Ishikawa (cell line): ENCODE measurements at regions not wholly inside any gene's neighbourhood (a gene's known extent, or its start where the extent isn't known, plus 50 kb on each side); places are given as distances from the start of the nearest gene placed in this dataset.

Experiments used
- CEBPB ChIP-seq: IDR thresholded peaks from 2 replicates; pipeline ENCODE4 v1.6.1; 2012
- CREB1 ChIP-seq: IDR thresholded peaks from 2 replicates; pipeline ENCODE4 v1.6.1; 2012; ENCODE audit warnings: low read depth
- EGR1 ChIP-seq: IDR thresholded peaks from 2 replicates; pipeline ENCODE4 v1.6.1; 2012
- EP300 ChIP-seq: IDR thresholded peaks from 2 replicates; pipeline ENCODE4 v1.6.1; 2012; ENCODE audit warnings: borderline replicate concordance
- FOXM1 ChIP-seq: IDR thresholded peaks from 2 replicates; pipeline ENCODE4 v1.6.1; 2012; ENCODE audit warnings: low read depth, borderline replicate concordance
- NFIC ChIP-seq: IDR thresholded peaks from 2 replicates; pipeline ENCODE4 v1.6.1; 2012
- RAD21 ChIP-seq: IDR thresholded peaks from 2 replicates; pipeline ENCODE4 v1.6.1; 2012; ENCODE audit warnings: low read depth
- TAF1 ChIP-seq: IDR thresholded peaks from 2 replicates; pipeline ENCODE4 v1.6.1; 2012; ENCODE audit warnings: low read depth, mild to moderate bottlenecking
- TCF12 ChIP-seq: IDR thresholded peaks from 2 replicates; pipeline ENCODE4 v1.6.1; 2012; ENCODE audit warnings: low read depth
- TEAD4 ChIP-seq: IDR thresholded peaks from 2 replicates; pipeline ENCODE4 v1.6.1; 2012
- YY1 ChIP-seq: IDR thresholded peaks from 2 replicates; pipeline ENCODE4 v1.6.1; 2012; ENCODE audit warnings: low read depth
- ZBTB7A ChIP-seq: IDR thresholded peaks from 2 replicates; pipeline ENCODE4 v1.6.1; 2012; ENCODE audit warnings: low read depth
- TF ChIP-seq, protein P1 (sequence below): IDR thresholded peaks from 2 replicates; pipeline ENCODE4 v1.6.1; 2012; ENCODE audit warnings: low read depth, mild to moderate bottlenecking
- TF ChIP-seq, protein P2 (sequence below): IDR thresholded peaks from 2 replicates; pipeline ENCODE4 v1.6.1; 2012
- TF ChIP-seq, protein P3 (sequence below): IDR thresholded peaks from 2 replicates; pipeline ENCODE4 v1.6.1; 2012

GRCh38 chr18:73577365-73577764 is 570.3 kb downstream of the FBXO15 start:
- TF ChIP-seq TAF1: no peak
- TF ChIP-seq TEAD4: no peak
- TF ChIP-seq RAD21: no peak
- TF ChIP-seq, protein P1, sequence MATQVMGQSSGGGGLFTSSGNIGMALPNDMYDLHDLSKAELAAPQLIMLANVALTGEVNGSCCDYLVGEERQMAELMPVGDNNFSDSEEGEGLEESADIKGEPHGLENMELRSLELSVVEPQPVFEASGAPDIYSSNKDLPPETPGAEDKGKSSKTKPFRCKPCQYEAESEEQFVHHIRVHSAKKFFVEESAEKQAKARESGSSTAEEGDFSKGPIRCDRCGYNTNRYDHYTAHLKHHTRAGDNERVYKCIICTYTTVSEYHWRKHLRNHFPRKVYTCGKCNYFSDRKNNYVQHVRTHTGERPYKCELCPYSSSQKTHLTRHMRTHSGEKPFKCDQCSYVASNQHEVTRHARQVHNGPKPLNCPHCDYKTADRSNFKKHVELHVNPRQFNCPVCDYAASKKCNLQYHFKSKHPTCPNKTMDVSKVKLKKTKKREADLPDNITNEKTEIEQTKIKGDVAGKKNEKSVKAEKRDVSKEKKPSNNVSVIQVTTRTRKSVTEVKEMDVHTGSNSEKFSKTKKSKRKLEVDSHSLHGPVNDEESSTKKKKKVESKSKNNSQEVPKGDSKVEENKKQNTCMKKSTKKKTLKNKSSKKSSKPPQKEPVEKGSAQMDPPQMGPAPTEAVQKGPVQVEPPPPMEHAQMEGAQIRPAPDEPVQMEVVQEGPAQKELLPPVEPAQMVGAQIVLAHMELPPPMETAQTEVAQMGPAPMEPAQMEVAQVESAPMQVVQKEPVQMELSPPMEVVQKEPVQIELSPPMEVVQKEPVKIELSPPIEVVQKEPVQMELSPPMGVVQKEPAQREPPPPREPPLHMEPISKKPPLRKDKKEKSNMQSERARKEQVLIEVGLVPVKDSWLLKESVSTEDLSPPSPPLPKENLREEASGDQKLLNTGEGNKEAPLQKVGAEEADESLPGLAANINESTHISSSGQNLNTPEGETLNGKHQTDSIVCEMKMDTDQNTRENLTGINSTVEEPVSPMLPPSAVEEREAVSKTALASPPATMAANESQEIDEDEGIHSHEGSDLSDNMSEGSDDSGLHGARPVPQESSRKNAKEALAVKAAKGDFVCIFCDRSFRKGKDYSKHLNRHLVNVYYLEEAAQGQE: no peak
- TF ChIP-seq NFIC: no peak
- TF ChIP-seq CREB1: no peak
- TF ChIP-seq, protein P2, sequence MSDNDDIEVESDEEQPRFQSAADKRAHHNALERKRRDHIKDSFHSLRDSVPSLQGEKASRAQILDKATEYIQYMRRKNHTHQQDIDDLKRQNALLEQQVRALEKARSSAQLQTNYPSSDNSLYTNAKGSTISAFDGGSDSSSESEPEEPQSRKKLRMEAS: no peak
- no peak for TF ChIP-seq ZBTB7A
- TF ChIP-seq, protein P3, sequence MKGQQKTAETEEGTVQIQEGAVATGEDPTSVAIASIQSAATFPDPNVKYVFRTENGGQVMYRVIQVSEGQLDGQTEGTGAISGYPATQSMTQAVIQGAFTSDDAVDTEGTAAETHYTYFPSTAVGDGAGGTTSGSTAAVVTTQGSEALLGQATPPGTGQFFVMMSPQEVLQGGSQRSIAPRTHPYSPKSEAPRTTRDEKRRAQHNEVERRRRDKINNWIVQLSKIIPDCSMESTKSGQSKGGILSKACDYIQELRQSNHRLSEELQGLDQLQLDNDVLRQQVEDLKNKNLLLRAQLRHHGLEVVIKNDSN: no peak
- TF ChIP-seq FOXM1: no peak
- TF ChIP-seq YY1: no peak
- no peak for TF ChIP-seq CEBPB
- TF ChIP-seq EP300: no peak
- TF ChIP-seq EGR1: no peak
- TF ChIP-seq TCF12: no peak

DNA sequence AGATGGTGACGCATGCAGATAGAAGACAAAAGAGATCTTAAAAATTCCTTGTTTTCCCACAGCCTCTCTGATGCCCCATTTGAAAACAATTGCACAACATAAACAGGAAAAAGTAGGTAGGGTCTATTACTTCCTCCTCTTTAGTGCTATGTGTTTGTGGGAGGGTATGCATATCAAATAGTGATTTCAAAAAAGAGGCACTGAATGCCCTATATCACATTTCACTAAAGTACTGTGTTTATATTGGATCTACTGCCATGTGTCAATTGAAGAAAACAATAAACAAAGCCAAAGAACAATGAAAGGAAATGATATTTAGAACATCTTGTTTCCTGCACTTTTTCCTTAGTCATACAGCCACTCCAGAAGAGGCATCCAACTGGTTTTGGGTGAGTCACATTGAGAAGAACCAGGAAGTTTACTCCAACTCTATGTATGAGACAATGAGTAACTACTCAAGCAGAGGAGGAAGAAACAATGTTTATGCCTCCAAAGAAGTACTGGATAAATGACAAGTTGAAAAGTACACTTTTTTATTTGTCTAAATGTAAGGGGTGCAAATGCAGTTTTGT is 583.6 kb downstream of the FBXO15 start:
- TF ChIP-seq CEBPB (no peak), EGR1 (no peak), FOXM1 (no peak), EP300 (no peak), YY1 (no peak), TEAD4 (no peak), RAD21 (no peak), CREB1 (no peak), TAF1 (no peak)
- TF ChIP-seq, protein P1: no peak

- TF ChIP-seq TCF12 (no peak), YY1 (no peak), EP300 (no peak), ZBTB7A (no peak), FOXM1 (no peak), RAD21 (no peak)
- TF ChIP-seq, protein P3: no peak
Measured at GRCh38 chr18:73563345-73563744, 584.3 kb downstream of the FBXO15 start.

DNA sequence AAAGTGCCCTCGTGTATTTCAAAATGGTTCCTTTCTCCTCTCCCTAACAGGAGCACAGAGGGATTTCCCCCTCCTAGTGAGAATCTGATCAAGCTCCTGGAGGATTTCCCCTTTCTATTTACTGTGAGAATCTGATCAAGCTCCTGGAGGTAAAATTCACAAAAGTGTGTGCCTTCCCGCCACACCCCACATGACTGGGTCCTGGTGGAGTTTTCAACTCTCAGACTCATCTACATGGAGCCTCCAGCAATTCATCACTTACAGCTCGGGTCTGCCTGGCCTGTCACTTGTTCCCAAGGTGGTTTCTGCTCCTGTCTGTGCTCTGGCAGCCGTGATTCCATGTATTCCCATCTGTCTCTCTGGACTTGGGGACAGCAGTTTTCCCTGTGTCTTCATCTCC is 590.7 kb downstream of the FBXO15 start:
- TF ChIP-seq CREB1 (no peak), NFIC (no peak), TCF12 (no peak), EP300 (no peak), YY1 (no peak), FOXM1 (no peak), RAD21 (no peak), TAF1 (no peak), TEAD4 (no peak), CEBPB (no peak)
- TF ChIP-seq, protein P2: no peak
- TF ChIP-seq, protein P3: no peak

DNA sequence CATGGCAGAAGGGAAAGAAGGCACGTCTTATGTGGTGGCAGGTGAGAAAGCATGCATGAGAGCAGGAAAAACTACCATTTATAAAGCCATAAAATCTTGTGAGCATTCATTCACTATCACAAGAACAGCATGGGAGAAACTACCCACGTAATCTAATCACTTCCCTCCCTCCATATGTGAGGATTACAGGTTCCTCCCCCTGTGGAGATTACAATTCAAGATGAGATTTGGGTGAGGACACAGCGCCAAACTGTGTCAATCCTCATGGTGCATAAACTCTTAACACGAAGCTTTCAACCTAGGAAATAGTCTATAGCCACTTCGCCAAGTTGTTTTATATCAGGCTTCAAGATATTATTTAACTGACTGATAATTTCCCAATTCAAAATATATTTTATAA is 595.5 kb downstream of the FBXO15 start:
- no peak for TF ChIP-seq RAD21
- no peak for TF ChIP-seq EP300
- no peak for TF ChIP-seq CREB1
- no peak for TF ChIP-seq FOXM1
- TF ChIP-seq EGR1: no peak
- TF ChIP-seq YY1: no peak
- TF ChIP-seq TCF12: no peak
- TF ChIP-seq, protein P1: no peak
- TF ChIP-seq NFIC: no peak
- TF ChIP-seq ZBTB7A: no peak
- no peak for TF ChIP-seq CEBPB
- no peak for TF ChIP-seq TEAD4
- TF ChIP-seq, protein P2: no peak
- TF ChIP-seq TAF1: no peak
